SK-N-SH treated with all-trans-retinoic acid at 6 μM for 48 hours (cell line): ENCODE measurements at regions not wholly inside any gene's neighbourhood (a gene's known extent, or its start where the extent isn't known, plus 50 kb on each side); places are given as distances from the start of the nearest gene placed in this dataset.

Source experiments
- ATAC-seq: fragments of 200-7000 bp; cut with Tn5 transposase; 3 replicates; pipeline ENCODE4 v1.9.1; 2020; ENCODE audit warnings: mild to moderate bottlenecking, moderate library complexity
- ARNTL ChIP-seq: fragments of 450-650 bp; formaldehyde crosslinking; IDR thresholded peaks from 2 replicates; pipeline ENCODE4 v1.5.0; 2020; ENCODE audit warnings: low read depth, mild to moderate bottlenecking, moderate library complexity, borderline replicate concordance
- BACH2 ChIP-seq: fragments of 250-450 bp; sonication (Bioruptor Pico); IDR thresholded peaks from 2 replicates; pipeline ENCODE4 v1.9.0; 2021; ENCODE audit warnings: mild to moderate bottlenecking, borderline replicate concordance
- CREB5 ChIP-seq: fragments of 250-450 bp; sonication (Bioruptor Pico); IDR thresholded peaks from 2 replicates; pipeline ENCODE4 v1.5.1; 2020; ENCODE audit warnings: low read depth, mild to moderate bottlenecking, moderate library complexity
- CSDC2 ChIP-seq: fragments of 250-450 bp; sonication (Bioruptor Pico); IDR thresholded peaks from 2 replicates; pipeline ENCODE4 v1.5.0; 2020; ENCODE audit warnings: mild to moderate bottlenecking, moderate library complexity
- CSRNP3 ChIP-seq: fragments of 250-450 bp; sonication (Bioruptor Pico); IDR thresholded peaks from 2 replicates; pipeline ENCODE4 v1.5.1; 2021; ENCODE audit warnings: mild to moderate bottlenecking, moderate library complexity
- ESRRG ChIP-seq: fragments of 250-450 bp; sonication (Bioruptor Pico); IDR thresholded peaks from 2 replicates; pipeline ENCODE4 v1.6.1; 2021; ENCODE audit warnings: mild to moderate bottlenecking
- GLIS3 ChIP-seq: fragments of 250-450 bp; sonication (Bioruptor Pico); IDR thresholded peaks from 2 replicates; pipeline ENCODE4 v1.5.0; 2020; ENCODE audit warnings: mild to moderate bottlenecking, moderate library complexity
- ISL1 ChIP-seq: fragments of 250-450 bp; sonication (Bioruptor Pico); IDR thresholded peaks from 2 replicates; pipeline ENCODE4 v2.1.2; 2022; ENCODE audit warnings: mild to moderate bottlenecking, moderate library complexity
- PATZ1 ChIP-seq: fragments of 250-450 bp; sonication (Bioruptor Pico); IDR thresholded peaks from 2 replicates; pipeline ENCODE4 v1.8.0; 2020; ENCODE audit warnings: mild to moderate bottlenecking, moderate library complexity, borderline replicate concordance
- POU6F1 ChIP-seq: fragments of 250-450 bp; sonication (Bioruptor Pico); IDR thresholded peaks from 2 replicates; pipeline ENCODE4 v1.8.0; 2021; ENCODE audit warnings: low read depth, mild to moderate bottlenecking, moderate library complexity, borderline replicate concordance
- RARB ChIP-seq: fragments of 250-450 bp; sonication (Bioruptor Pico); IDR thresholded peaks from 2 replicates; pipeline ENCODE4 v1.8.0; 2021; ENCODE audit warnings: mild to moderate bottlenecking, moderate library complexity
- SNAI2 ChIP-seq: fragments of 250-450 bp; sonication (Bioruptor Pico); IDR thresholded peaks from 2 replicates; pipeline ENCODE4 v1.5.0; 2020; ENCODE audit warnings: mild to moderate bottlenecking, moderate library complexity
- TCF4 ChIP-seq: fragments of 250-450 bp; sonication (Bioruptor Pico); IDR thresholded peaks from 2 replicates; pipeline ENCODE4 v1.8.0; 2021; ENCODE audit warnings: mild to moderate bottlenecking, moderate library complexity, borderline replicate concordance
- TOX ChIP-seq: fragments of 250-450 bp; sonication (Bioruptor Pico); IDR thresholded peaks from 2 replicates; pipeline ENCODE4 v1.8.0; 2021; ENCODE audit warnings: mild to moderate bottlenecking, moderate library complexity, borderline replicate concordance
- ZC3H10 ChIP-seq: fragments of 250-450 bp; sonication (Bioruptor Pico); IDR thresholded peaks from 2 replicates; pipeline ENCODE4 v1.5.1; 2021; ENCODE audit warnings: mild to moderate bottlenecking, moderate library complexity
- ZFP3 ChIP-seq: fragments of 250-450 bp; sonication (Bioruptor Pico); IDR thresholded peaks from 2 replicates; pipeline ENCODE4 v1.5.0; 2020; ENCODE audit warnings: mild to moderate bottlenecking, moderate library complexity
- ZFP30 ChIP-seq: fragments of 450-650 bp; formaldehyde crosslinking; IDR thresholded peaks from 2 replicates; pipeline ENCODE4 v1.5.0; 2022; ENCODE audit warnings: mild to moderate bottlenecking, moderate library complexity
- ZNF565 ChIP-seq: fragments of 450-650 bp; formaldehyde crosslinking; conservative IDR thresholded peaks from 2 replicates; pipeline ENCODE4 v1.5.0; 2020; ENCODE audit warnings: low read depth, mild to moderate bottlenecking, moderate library complexity
- ZNF8 ChIP-seq: fragments of 450-650 bp; formaldehyde crosslinking; IDR thresholded peaks from 2 replicates; pipeline ENCODE4 v1.5.0; 2020; ENCODE audit warnings: mild to moderate bottlenecking, moderate library complexity

- TF ChIP-seq PATZ1 (CRISPR knock-in tag), result no peak
- no peak for TF ChIP-seq SNAI2
- no peak for TF ChIP-seq ZFP3 (CRISPR knock-in tag)
- TF ChIP-seq ARNTL (CRISPR knock-in tag), result no peak
- no peak for TF ChIP-seq ZNF8 (CRISPR knock-in tag)
Observed at GRCh38 chr14:85464135-85464895, 65.6 kb upstream of the FLRT2 start (continued).

- TF ChIP-seq BACH2 (CRISPR knock-in tag) (no peak), CSRNP3 (CRISPR knock-in tag) (no peak), ZFP30 (CRISPR knock-in tag) (no peak), ZNF565 (CRISPR knock-in tag) (no peak), TOX (no peak), POU6F1 (CRISPR knock-in tag) (no peak), ESRRG (CRISPR knock-in tag) (no peak)
- ATAC-seq, result peak; percentile 42; the same call in 1 of the 3 replicates
Observed at GRCh38 chr14:85466678-85467077, 63.3 kb upstream of the FLRT2 start.

- TF ChIP-seq CREB5 (CRISPR knock-in tag), result no peak
- TF ChIP-seq, all 23 proteins: peak for 0
- ATAC-seq, result no peak
Observed at GRCh38 chr14:85468816-85469215, 61.1 kb upstream of the FLRT2 start.

GRCh38 chr14:85471156-85471555 is 58.8 kb upstream of the FLRT2 start:
- ATAC-seq, result peak; percentile 18; the same call in 2 of the 3 replicates
- no peak for TF ChIP-seq ZNF8 (CRISPR knock-in tag)
- TF ChIP-seq ZC3H10 (CRISPR knock-in tag), result no peak
- TF ChIP-seq PATZ1 (CRISPR knock-in tag), result no peak
- TF ChIP-seq RARB, result no peak
- no peak for TF ChIP-seq ZFP30 (CRISPR knock-in tag)
- TF ChIP-seq CSRNP3 (CRISPR knock-in tag), result no peak
- TF ChIP-seq CSDC2 (CRISPR knock-in tag), result no peak
- no peak for TF ChIP-seq BACH2 (CRISPR knock-in tag)
- no peak for TF ChIP-seq TCF4 (CRISPR knock-in tag)
- TF ChIP-seq ZFP3 (CRISPR knock-in tag), result no peak
- no peak for TF ChIP-seq ZNF565 (CRISPR knock-in tag)
- no peak for TF ChIP-seq CREB5 (CRISPR knock-in tag)
- TF ChIP-seq GLIS3 (CRISPR knock-in tag), result no peak
- TF ChIP-seq ISL1 (CRISPR knock-in tag), result no peak
- no peak for TF ChIP-seq TOX
- no peak for TF ChIP-seq SNAI2
- TF ChIP-seq POU6F1 (CRISPR knock-in tag), result no peak
